LNCaP clone FGC (cell line): ENCODE measurements at regions not wholly inside any gene's neighbourhood (a gene's known extent, or its start where the extent isn't known, plus 50 kb on each side); places are given as distances from the start of the nearest gene placed in this dataset.

Experiments
- DNase-seq: peaks from one replicate; pipeline ENCODE4 v3.0.0-alpha.2; 2011; ENCODE audit warnings: low read depth
- H3K4me3 ChIP-seq: 2 replicates; pipeline ENCODE4 v1.5.1; 2011; ENCODE audit warnings: mild to moderate bottlenecking, low read depth, low read length, control low read depth
- CTCF ChIP-seq: IDR thresholded peaks from 2 replicates; pipeline ENCODE4 v1.5.1; 2012; ENCODE audit warnings: mild to moderate bottlenecking; ENCODE audit not compliant: control insufficient read depth, insufficient read depth; ENCODE audit errors: extremely low read depth

- no peak for DNase-seq
- no peak for TF ChIP-seq CTCF
- H3K4me3 ChIP-seq = no peak overlapping the region
Observed at GRCh38 chr4:66017671-66018070, 347.4 kb upstream of the EPHA5 start.

GRCh38 chr4:66016240-66016639 is 346.0 kb upstream of the EPHA5 start:
- DNase-seq = no peak
- TF ChIP-seq CTCF = no peak
- H3K4me3 ChIP-seq = no peak overlapping the region

GRCh38 chr4:66014146-66014765 is 344.0 kb upstream of the EPHA5 start:
- no peak for DNase-seq
- no peak overlapping the region for H3K4me3 ChIP-seq
- no peak for TF ChIP-seq CTCF

- TF ChIP-seq CTCF = no peak
- no peak for DNase-seq
- H3K4me3 ChIP-seq = peak overlapping the region; percentile 65
Observed at GRCh38 chr4:66000510-66001117, 330.3 kb upstream of the EPHA5 start.

- no peak for TF ChIP-seq CTCF
- DNase-seq = no peak
- H3K4me3 ChIP-seq = peak overlapping the region; percentile 65
Observed at GRCh38 chr4:65999518-65999871, 329.2 kb upstream of the EPHA5 start.

- H3K4me3 ChIP-seq = peak overlapping the region; percentile 65
- DNase-seq = peak; percentile 15
Observed at GRCh38 chr4:65998807-65999517, 328.7 kb upstream of the EPHA5 start.

GRCh38 chr4:65983061-65983460 is 312.8 kb upstream of the EPHA5 start:
- H3K4me3 ChIP-seq = no peak overlapping the region
- TF ChIP-seq CTCF = no peak
- no peak for DNase-seq
